GM10266 (cell line): ENCODE measurements at regions not wholly inside any gene's neighbourhood (a gene's known extent, or its start where the extent isn't known, plus 50 kb on each side); places are given as distances from the start of the nearest gene placed in this dataset.

Experiments
- DNase-seq: peaks from one replicate; pipeline ENCODE4 v3.0.0; 2012; ENCODE audit errors: extremely low spot score
- TF ChIP-seq, protein P1 (sequence below): IDR thresholded peaks from 2 replicates; pipeline ENCODE4 v1.5.1; 2012; ENCODE audit warnings: mild to moderate bottlenecking, low read depth; ENCODE audit not compliant: control insufficient read depth, insufficient read depth; ENCODE audit errors: missing control alignments

DNA sequence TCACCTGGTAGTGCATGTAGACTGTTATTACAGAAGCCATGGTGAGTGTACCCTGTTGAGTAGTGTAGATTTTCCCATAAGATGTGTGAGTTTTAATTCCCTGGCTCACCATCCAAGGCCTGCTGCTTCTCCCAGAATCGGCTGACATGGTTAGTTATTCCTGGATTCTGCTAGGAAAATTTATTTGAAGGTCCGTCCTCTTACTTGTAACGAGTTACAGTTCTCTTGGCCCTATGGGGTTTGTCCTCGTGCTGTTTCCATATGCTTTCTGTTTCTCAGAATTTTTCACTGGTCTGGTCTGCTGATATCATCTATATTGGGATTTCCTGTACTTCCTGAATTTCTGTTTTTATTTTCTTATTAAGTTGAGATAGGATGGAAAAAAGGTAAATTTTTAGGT, 423.3 kb upstream of the RGS6 start:
- DNase-seq = no peak
- TF ChIP-seq, protein P1, sequence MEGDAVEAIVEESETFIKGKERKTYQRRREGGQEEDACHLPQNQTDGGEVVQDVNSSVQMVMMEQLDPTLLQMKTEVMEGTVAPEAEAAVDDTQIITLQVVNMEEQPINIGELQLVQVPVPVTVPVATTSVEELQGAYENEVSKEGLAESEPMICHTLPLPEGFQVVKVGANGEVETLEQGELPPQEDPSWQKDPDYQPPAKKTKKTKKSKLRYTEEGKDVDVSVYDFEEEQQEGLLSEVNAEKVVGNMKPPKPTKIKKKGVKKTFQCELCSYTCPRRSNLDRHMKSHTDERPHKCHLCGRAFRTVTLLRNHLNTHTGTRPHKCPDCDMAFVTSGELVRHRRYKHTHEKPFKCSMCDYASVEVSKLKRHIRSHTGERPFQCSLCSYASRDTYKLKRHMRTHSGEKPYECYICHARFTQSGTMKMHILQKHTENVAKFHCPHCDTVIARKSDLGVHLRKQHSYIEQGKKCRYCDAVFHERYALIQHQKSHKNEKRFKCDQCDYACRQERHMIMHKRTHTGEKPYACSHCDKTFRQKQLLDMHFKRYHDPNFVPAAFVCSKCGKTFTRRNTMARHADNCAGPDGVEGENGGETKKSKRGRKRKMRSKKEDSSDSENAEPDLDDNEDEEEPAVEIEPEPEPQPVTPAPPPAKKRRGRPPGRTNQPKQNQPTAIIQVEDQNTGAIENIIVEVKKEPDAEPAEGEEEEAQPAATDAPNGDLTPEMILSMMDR = no peak

DNA sequence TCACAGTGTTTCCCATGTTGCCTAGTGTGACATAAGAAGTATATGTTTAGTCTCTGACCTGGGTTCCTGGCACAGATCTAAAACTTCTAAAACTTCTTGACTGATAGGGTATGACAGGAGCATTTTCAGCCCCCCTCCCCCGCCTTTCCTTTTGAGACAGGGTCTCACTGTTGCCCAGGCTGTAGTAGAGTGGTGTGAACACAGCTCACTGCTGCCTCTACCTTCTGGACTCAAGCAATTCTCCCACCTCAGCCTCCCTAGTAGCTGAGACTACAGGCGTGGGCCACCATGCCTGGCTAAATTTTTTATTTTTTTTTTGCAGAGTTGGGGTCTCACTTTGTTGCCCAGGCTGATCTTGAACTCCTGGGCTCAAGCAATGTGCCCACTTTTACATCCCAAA, 421.1 kb upstream of the RGS6 start:
- TF ChIP-seq, protein P1 = no peak

DNA sequence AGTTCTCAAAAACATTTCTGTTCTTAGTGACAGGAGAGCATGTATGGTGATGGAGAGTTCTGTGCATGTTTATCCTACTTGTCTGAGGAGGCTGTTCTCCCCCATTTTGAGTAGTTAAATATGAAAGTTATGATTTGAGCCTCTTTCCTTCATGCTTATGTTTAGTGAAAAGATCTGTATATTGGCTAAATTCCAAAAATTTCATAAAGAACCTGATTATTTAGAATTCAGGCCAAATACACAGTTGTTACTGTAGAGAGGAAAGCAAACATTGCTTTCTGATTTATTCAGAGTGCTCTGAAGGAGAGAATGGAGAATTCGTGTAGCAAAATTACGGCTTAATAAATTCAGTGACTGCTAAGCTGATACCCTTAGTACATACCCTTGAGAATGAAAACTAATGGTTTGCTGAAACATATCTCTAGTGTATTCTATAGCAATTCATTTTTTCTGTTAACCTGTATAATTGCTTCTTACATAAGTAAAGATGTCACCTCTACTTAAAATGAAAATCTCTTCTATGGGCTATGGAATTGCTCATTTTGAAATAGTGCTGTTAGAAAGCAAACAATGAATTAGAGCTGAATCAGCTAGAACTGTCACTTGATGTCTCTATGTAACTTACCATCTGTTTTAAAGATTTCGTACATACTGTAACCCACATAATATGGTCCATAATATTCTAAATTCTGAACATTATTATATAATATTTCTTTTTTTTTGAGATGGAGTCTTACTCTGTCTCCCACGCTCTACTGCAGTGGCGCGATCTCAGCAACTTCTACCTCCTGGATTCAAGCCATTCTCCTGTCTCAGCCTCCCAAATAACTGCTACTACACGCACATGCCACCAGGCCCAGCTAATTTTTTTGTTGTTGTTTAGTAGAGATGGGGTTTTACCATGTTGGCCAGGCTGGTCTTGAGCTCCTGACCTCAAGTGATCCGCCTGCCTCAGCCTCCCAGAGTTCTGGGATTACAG, 417.0 kb upstream of the RGS6 start:
- TF ChIP-seq, protein P1 = no peak
- DNase-seq = no peak

More for the DNA sequence above, 421.1 kb upstream of the RGS6 start:
- no peak for DNase-seq

DNA sequence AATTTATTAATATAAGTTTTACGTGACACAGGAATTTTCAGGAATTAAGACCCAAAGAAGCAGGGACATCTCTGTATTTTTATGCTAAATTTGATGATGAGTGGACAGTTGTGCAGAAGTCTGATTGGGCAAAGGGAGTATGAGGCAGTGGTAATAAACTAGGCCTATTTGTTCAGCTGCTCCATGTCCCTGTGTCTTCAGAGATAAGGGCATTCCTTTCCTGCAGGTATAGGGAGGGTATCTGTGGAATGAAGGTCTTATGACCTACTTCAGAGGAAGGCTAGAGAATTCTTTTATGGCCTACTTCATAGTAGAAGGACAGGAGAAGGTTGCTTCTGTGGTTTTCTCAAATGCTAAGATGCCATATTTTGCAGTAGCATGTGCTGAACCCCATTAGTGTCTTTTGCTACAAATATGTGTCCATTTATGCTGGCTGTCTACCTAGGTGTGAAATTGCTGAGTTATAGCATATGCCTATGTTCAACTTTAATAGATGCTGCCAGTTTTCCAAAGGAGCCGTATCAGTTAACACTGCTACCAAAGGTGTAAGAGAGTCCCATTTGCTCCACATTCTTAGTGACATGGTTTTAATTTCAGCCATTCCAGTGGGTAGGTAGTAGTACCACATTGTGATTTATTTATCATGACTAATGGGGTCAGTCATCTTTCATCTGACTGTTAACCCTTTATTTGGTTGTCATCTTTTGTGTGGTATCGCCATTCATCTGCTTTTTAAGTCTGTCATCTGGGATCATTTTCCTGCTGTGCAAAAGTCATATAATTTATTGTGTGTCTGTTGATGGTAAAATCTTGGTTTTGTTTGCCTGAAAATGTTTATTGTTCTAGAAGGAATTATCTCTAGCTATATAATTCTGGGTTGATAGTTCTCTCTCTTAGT, 410.7 kb upstream of the RGS6 start:
- TF ChIP-seq, protein P1 = no peak
- no peak for DNase-seq

DNA sequence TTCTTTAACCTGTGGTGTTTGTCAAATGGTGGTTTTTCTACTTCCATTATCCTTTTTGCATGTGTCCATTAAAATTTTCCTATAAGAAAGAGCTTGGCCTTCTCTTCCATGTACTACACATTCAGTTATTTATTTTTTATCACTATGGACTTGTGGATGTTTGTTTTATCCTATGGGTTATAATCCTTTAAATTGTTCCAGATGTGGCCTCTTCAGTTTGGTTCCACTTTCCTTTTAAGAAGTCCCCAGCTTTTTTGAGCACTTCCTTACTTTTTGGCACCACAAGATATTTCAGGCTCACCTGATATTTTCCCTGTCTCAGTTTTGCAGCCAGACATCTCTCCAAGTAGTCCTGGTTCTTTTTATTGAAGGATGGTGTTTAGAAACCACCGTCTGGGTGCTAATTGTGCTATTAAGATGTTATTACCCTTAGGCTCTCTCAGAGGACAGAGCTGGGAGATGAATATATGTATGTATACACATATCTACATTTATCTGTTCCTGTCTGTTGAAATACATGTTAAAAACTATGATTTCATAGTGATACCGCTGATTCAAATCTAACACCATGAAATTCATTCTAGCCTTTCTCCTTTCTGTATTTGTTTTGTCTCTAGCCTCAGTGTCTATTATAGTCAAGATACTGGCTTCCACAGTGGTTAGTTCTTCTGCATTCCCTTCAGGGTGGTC, 408.5 kb upstream of the RGS6 start:
- TF ChIP-seq, protein P1 = no peak
- DNase-seq = peak; percentile 37

DNA sequence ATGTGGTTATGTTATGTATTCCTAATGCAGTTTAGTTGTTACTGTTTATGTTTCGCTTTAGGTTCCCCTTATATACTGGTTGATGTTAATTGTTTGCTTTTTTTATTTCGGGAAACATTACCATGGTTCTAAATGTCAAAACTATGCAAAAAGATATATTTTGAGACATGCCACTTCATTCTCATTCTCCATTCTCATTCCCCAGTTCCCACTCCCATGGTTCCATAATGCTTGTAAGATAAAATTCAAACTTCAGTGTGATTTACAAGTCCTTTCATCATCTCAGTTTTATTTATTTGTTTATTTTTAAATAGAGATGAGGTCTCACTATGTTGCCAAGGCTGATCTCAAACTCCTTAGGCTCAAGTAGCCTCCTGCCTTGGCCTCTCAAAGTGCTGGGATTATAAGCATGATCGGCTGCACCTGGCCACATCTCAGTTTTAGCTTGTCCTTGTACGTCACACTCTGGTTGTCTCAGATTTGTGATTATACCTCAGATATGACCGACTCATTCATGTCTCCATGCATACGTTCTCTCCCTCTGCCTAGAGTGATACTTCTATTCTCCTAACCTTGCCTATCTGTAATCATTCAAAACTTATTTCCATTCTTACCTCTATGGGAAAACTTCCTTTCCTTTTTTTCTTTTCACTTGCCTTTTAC, 407.8 kb upstream of the RGS6 start:
- peak; percentile 26 for DNase-seq
- TF ChIP-seq, protein P1 = no peak
